Stomach smooth muscle (tissue), 2 donors: ENCODE measurements at regions not wholly inside any gene's neighbourhood (a gene's known extent, or its start where the extent isn't known, plus 50 kb on each side); places are given as distances from the start of the nearest gene placed in this dataset.

Source experiments
- H3K27ac ChIP-seq: one replicate; pipeline ENCODE4 v1.7.0; 2013; ENCODE audit warnings: mild to moderate bottlenecking, low read length, inconsistent platforms
- H3K27me3 ChIP-seq, 2 donors: one replicate each; pipeline ENCODE4 v1.7.0; 2013; ENCODE audit warnings: low read length in 2 of 2; ENCODE audit not compliant: insufficient read depth in 2 of 2, control insufficient read depth in 1 of 2
- H3K36me3 ChIP-seq, 2 donors: one replicate each; pipeline ENCODE4 v1.7.0; 2013; ENCODE audit warnings: low read length in 2 of 2; ENCODE audit not compliant: control insufficient read depth in 2 of 2, insufficient read depth in 2 of 2
- H3K4me1 ChIP-seq: one replicate; pipeline ENCODE4 v1.7.0; 2013; ENCODE audit warnings: low read length; ENCODE audit not compliant: control insufficient read depth, insufficient read depth
- H3K4me3 ChIP-seq, 2 donors: one replicate each; pipeline ENCODE4 v1.7.0; 2013; ENCODE audit warnings: low read length in 2 of 2
- H3K9ac ChIP-seq, 2 donors: one replicate each; pipeline ENCODE4 v1.7.0; 2013; ENCODE audit warnings: low read length in 2 of 2, mild to moderate bottlenecking in 1 of 2
- H3K9me3 ChIP-seq, 2 donors: one replicate each; pipeline ENCODE4 v1.7.0; 2013; ENCODE audit warnings: low read length in 2 of 2; ENCODE audit not compliant: control insufficient read depth in 2 of 2
- donor health status: healthy.
- donor health status: Pancreatic carcinoma.

- Histone ChIP-seq H3K36me3 (no peaks in the 10 kb centered on the region), H3K27ac (no peak overlapping the region), H3K27me3 (no peaks in the 10 kb centered on the region), H3K9ac (no peak overlapping the region), H3K9me3 (no peaks in the 10 kb centered on the region), H3K4me1 (no peaks in the 10 kb centered on the region), H3K4me3 (no peak overlapping the region)
These were observed 59.8 kb upstream of the PDE5A start for GRCh38 chr4:119688446-119688845.

- Histone ChIP-seq H3K9ac (no peak overlapping the region), H3K36me3 (no peaks in the 10 kb centered on the region), H3K4me1 (no peaks in the 10 kb centered on the region), H3K27me3 (no peaks in the 10 kb centered on the region), H3K9me3 (no peaks in the 10 kb centered on the region), H3K27ac (no peak overlapping the region), H3K4me3 (no peak overlapping the region)
These were observed 55.9 kb upstream of the PDE5A start for GRCh38 chr4:119684463-119684862.

GRCh38 chr4:119683518-119683917 lies 54.9 kb upstream of the PDE5A start:
- Histone ChIP-seq H3K4me1 (no peaks in the 10 kb centered on the region), H3K9ac (no peak overlapping the region), H3K9me3 (no peaks in the 10 kb centered on the region), H3K36me3 (no peaks in the 10 kb centered on the region), H3K27me3 (no peaks in the 10 kb centered on the region), H3K27ac (no peak overlapping the region), H3K4me3 (no peak overlapping the region)

- H3K4me1 ChIP-seq: no peaks in the 10 kb centered on the region
- H3K9me3 ChIP-seq: no peaks in the 10 kb centered on the region
- no peak overlapping the region for H3K9ac ChIP-seq
- H3K27ac ChIP-seq: no peak overlapping the region
- no peaks in the 10 kb centered on the region for H3K27me3 ChIP-seq
- H3K4me3 ChIP-seq: no peak overlapping the region
- no peaks in the 10 kb centered on the region for H3K36me3 ChIP-seq
These were observed 53.5 kb upstream of the PDE5A start for GRCh38 chr4:119682099-119682498.

- Histone ChIP-seq H3K36me3 (no peaks in the 10 kb centered on the region), H3K9me3 (no peaks in the 10 kb centered on the region), H3K4me3 (no peak overlapping the region), H3K27me3 (no peaks in the 10 kb centered on the region), H3K4me1 (no peaks in the 10 kb centered on the region), H3K9ac (no peak overlapping the region), H3K27ac (no peak overlapping the region)
These were observed 50.6 kb upstream of the PDE5A start for GRCh38 chr4:119679251-119679650.

GRCh38 chr4:119678761-119679160 lies 50.2 kb upstream of the PDE5A start:
- Histone ChIP-seq H3K9me3 (no peaks in the 10 kb centered on the region), H3K27ac (no peak overlapping the region), H3K4me3 (no peak overlapping the region), H3K9ac (no peak overlapping the region), H3K27me3 (no peaks in the 10 kb centered on the region), H3K36me3 (no peaks in the 10 kb centered on the region), H3K4me1 (no peaks in the 10 kb centered on the region)
